CD14-positive monocyte (primary cell): ENCODE measurements at regions not wholly inside any gene's neighbourhood (a gene's known extent, or its start where the extent isn't known, plus 50 kb on each side); places are given as distances from the start of the nearest gene placed in this dataset.

ENCODE experiments used
- DNase-seq, 3 donors: peaks; one replicate each; pipeline ENCODE4 v3.0.0-alpha.2; 2011 to 2022
- H2AFZ ChIP-seq: 2 replicates; pipeline ENCODE4 v1.6.0; 2012; ENCODE audit warnings: mild to moderate bottlenecking, low read depth, low read length, inconsistent platforms; ENCODE audit not compliant: insufficient read depth, poor library complexity, severe bottlenecking
- H3K27ac ChIP-seq, 2 donors: 1 replicate in 1 of 2; 2 replicates in 1 of 2; pipeline ENCODE4 v1.5.1; 2012 to 2013; ENCODE audit warnings: low read length in 2 of 2, control low read depth in 1 of 2, inconsistent platforms in 1 of 2, low read depth in 1 of 2, mild to moderate bottlenecking in 1 of 2
- H3K27me3 ChIP-seq, 2 donors: one replicate each; pipeline versions ENCODE4 v1.6.0 to v1.6.1; 2011 to 2013; ENCODE audit warnings: low read length in 2 of 2; ENCODE audit not compliant: control insufficient read depth in 2 of 2, insufficient read depth in 2 of 2
- H3K36me3 ChIP-seq, 2 donors: replicated peaks in 1 of 2; 1 replicate in 1 of 2; 2 replicates in 1 of 2; pipeline versions ENCODE4 v1.5.1 to v1.6.1; 2012 to 2013; ENCODE audit warnings: low read length in 2 of 2, control low read depth in 1 of 2, inconsistent platforms in 1 of 2, mild to moderate bottlenecking in 1 of 2; ENCODE audit not compliant: insufficient read depth in 2 of 2, control insufficient read depth in 1 of 2
- H3K4me1 ChIP-seq, 2 donors: 1 replicate in 1 of 2; 2 replicates in 1 of 2; pipeline versions ENCODE4 v1.5.1 to v1.6.1; 2012 to 2013; ENCODE audit warnings: low read length in 2 of 2, control low read depth in 1 of 2, inconsistent platforms in 1 of 2, mild to moderate bottlenecking in 1 of 2, moderate library complexity in 1 of 2; ENCODE audit not compliant: insufficient read depth in 2 of 2, control insufficient read depth in 1 of 2
- H3K4me2 ChIP-seq: replicated peaks from 2 replicates; pipeline ENCODE3; 2012; ENCODE audit warnings: low read length, moderate library complexity, mild to moderate bottlenecking; ENCODE audit not compliant: poor library complexity, severe bottlenecking; ENCODE audit errors: extremely low read depth
- H3K4me3 ChIP-seq, 3 experiments: fragments of 200-600 bp in 1 of 3; sonication (generic) in 1 of 3; replicated peaks in 1 of 3; 1 replicate in 2 of 3; 2 replicates in 1 of 3; pipeline ENCODE4 v1.5.1; 2011 to 2013; ENCODE audit warnings: low read length in 3 of 3, mild to moderate bottlenecking in 3 of 3, control low read depth in 2 of 3, low read depth in 2 of 3, inconsistent platforms in 1 of 3, moderate library complexity in 1 of 3
- H3K79me2 ChIP-seq: 2 replicates; pipeline ENCODE4 v1.6.0; 2012; ENCODE audit warnings: mild to moderate bottlenecking, control low read depth, inconsistent platforms, low read length, moderate library complexity; ENCODE audit not compliant: insufficient read depth
- H3K9ac ChIP-seq: 2 replicates; pipeline ENCODE4 v1.6.0; 2017; ENCODE audit warnings: low read length, mild to moderate bottlenecking; ENCODE audit not compliant: insufficient read depth, poor library complexity, severe bottlenecking
- H3K9me3 ChIP-seq, 2 donors: replicated peaks in 1 of 2; 1 replicate in 1 of 2; 2 replicates in 1 of 2; pipeline versions ENCODE4 v1.5.1 to v1.6.1; 2012 to 2013; ENCODE audit warnings: low read length in 2 of 2, control low read depth in 1 of 2; ENCODE audit not compliant: control insufficient read depth in 1 of 2, insufficient read depth in 1 of 2
- H4K20me1 ChIP-seq: 2 replicates; pipeline ENCODE4 v1.6.0; 2012; ENCODE audit warnings: mild to moderate bottlenecking, low read length, control low read depth, moderate library complexity; ENCODE audit not compliant: insufficient read depth
- H3K27ac Mint-ChIP-seq, 7 donors: one replicate each; pipeline ENCODE4 v1.8.0; 2020; ENCODE audit warnings: mild to moderate bottlenecking in 7 of 7, mixed read lengths in 7 of 7, moderate library complexity in 6 of 7, inconsistent platforms in 2 of 7
- H3K27me3 Mint-ChIP-seq, 3 donors: one replicate each; pipeline ENCODE4 v1.8.0; 2021 to 2022; ENCODE audit warnings: low read depth in 3 of 3, mild to moderate bottlenecking in 3 of 3, mixed read lengths in 3 of 3, moderate library complexity in 3 of 3, inconsistent platforms in 1 of 3
- H3K36me3 Mint-ChIP-seq, 2 donors: one replicate each; pipeline ENCODE4 v1.8.0; 2020; ENCODE audit warnings: mixed read lengths in 2 of 2, inconsistent platforms in 1 of 2, mild to moderate bottlenecking in 1 of 2
- H3K4me1 Mint-ChIP-seq: one replicate; pipeline ENCODE4 v1.8.0; 2020; ENCODE audit warnings: mild to moderate bottlenecking, mixed read lengths
- H3K4me3 Mint-ChIP-seq, 2 donors: one replicate each; pipeline ENCODE4 v1.8.0; 2020; ENCODE audit warnings: mild to moderate bottlenecking in 2 of 2, mixed read lengths in 2 of 2, moderate library complexity in 1 of 2
- H3K9me3 Mint-ChIP-seq, 7 donors: one replicate each; pipeline ENCODE4 v1.8.0; 2020 to 2022; ENCODE audit warnings: mixed read lengths in 7 of 7, mild to moderate bottlenecking in 6 of 7, moderate library complexity in 6 of 7, inconsistent platforms in 2 of 7
- CTCF ChIP-seq: fragments of 200-600 bp; IDR thresholded peaks from one replicate; pipeline ENCODE4 v1.8.0; 2022; ENCODE audit warnings: antibody characterized with exemption, mild to moderate bottlenecking
- WGBS: methylation state at CpG from one replicate; pipeline ENCODE4 v1.1.5; 2013; ENCODE audit warnings: missing lambda C conversion rate; ENCODE audit not compliant: insufficient coverage; 5-methylcytosine and 5-hydroxymethylcytosine counted together
- intact Hi-C, 2 donors: fragments of 100-400 bp; cut with micrococcal nuclease; formaldehyde crosslinking; loops; one replicate each; pipeline versions ENCODE4 v1.15.0 to v1.15.1; 2023

- no CpG with 5 or more reads among the region's 3 CpGs for WGBS
- Mint-ChIP-seq H3K36me3 (no peaks in the 10 kb centered on the region), H3K9me3 (peaks cover 0 to 9% (median 0%) of the 10 kb centered on the region in 7 donors), H3K4me1 (no peaks in the 10 kb centered on the region), H3K27me3 (peaks cover 0 to 3% (median 0%) of the 10 kb centered on the region in 3 donors), H3K4me3 (no peak overlapping the region), H3K27ac (no peak overlapping the region)
- H3K4me1 ChIP-seq, result no peaks in the 10 kb centered on the region
- no peak overlapping the region for H2AFZ ChIP-seq
- H3K4me2 ChIP-seq, result no peak overlapping the region
- H3K9me3 ChIP-seq, result no peaks in the 10 kb centered on the region
- no peaks in the 10 kb centered on the region for H4K20me1 ChIP-seq
- no peaks in the 10 kb centered on the region for H3K36me3 ChIP-seq
- no peaks in the 10 kb centered on the region for H3K79me2 ChIP-seq
- intact Hi-C loops, result no loop called here
- no peak overlapping the region for H3K9ac ChIP-seq
- no peak for DNase-seq
- no peak for TF ChIP-seq CTCF
- H3K27me3 ChIP-seq, result no peaks in the 10 kb centered on the region
- H3K27ac ChIP-seq, result no peak overlapping the region
- H3K4me3 ChIP-seq, result no peak overlapping the region
These were observed 854.8 kb downstream of the KCNJ2 start for GRCh38 chr17:71024172-71024571.

GRCh38 chr17:71024969-71025368 lies 855.6 kb downstream of the KCNJ2 start:
- Mint-ChIP-seq H3K4me1 (no peaks in the 10 kb centered on the region), H3K36me3 (no peaks in the 10 kb centered on the region), H3K27ac (no peak overlapping the region), H3K27me3 (peaks cover 0 to 3% (median 0%) of the 10 kb centered on the region in 3 donors), H3K4me3 (no peak overlapping the region), H3K9me3 (peaks cover 0 to 9% (median 0%) of the 10 kb centered on the region in 7 donors)
- Histone ChIP-seq H3K4me3 (no peak overlapping the region), H2AFZ (no peak overlapping the region), H3K27me3 (no peaks in the 10 kb centered on the region), H3K27ac (no peak overlapping the region), H3K9ac (no peak overlapping the region), H3K9me3 (no peaks in the 10 kb centered on the region), H3K36me3 (no peaks in the 10 kb centered on the region), H3K79me2 (no peaks in the 10 kb centered on the region), H4K20me1 (no peaks in the 10 kb centered on the region), H3K4me2 (no peak overlapping the region), H3K4me1 (no peaks in the 10 kb centered on the region)
- intact Hi-C loops, result no loop called here
- WGBS, result no CpG with 5 or more reads among the region's 2 CpGs
- DNase-seq, result no peak
- no peak for TF ChIP-seq CTCF
